H9 (cell line): ENCODE measurements at regions not wholly inside any gene's neighbourhood (a gene's known extent, or its start where the extent isn't known, plus 50 kb on each side); places are given as distances from the start of the nearest gene placed in this dataset.
A peak's percentile ranks its signal among the peaks of the same experiment; 100 is the strongest.

ENCODE experiments used
- DNase-seq: peaks from one replicate; pipeline ENCODE4 v3.0.0-alpha.2; 2017
- H2AFZ ChIP-seq: one replicate; pipeline ENCODE4 v1.6.1; 2013; ENCODE audit warnings: mild to moderate bottlenecking, low read length, control low read depth, moderate library complexity
- H2AK5ac ChIP-seq: 2 replicates; pipeline ENCODE4 v1.6.1; 2013; ENCODE audit warnings: low read length, control low read depth, mixed read lengths; ENCODE audit not compliant: insufficient read length
- H2BK120ac ChIP-seq: one replicate; pipeline ENCODE4 v1.6.1; 2013; ENCODE audit warnings: low read depth, mild to moderate bottlenecking, low read length, control low read depth, inconsistent platforms; ENCODE audit not compliant: poor library complexity, severe bottlenecking
- H2BK12ac ChIP-seq: 2 replicates; pipeline ENCODE4 v1.6.1; 2013; ENCODE audit warnings: low read length, control low read depth, mixed read lengths, low read depth; ENCODE audit not compliant: insufficient read length
- H2BK15ac ChIP-seq: 2 replicates; pipeline ENCODE4 v1.6.1; 2013; ENCODE audit warnings: low read depth, low read length, control low read depth
- H2BK20ac ChIP-seq: one replicate; pipeline ENCODE4 v1.6.1; 2013; ENCODE audit warnings: low read depth, mild to moderate bottlenecking, low read length, control low read depth, inconsistent platforms; ENCODE audit not compliant: poor library complexity, severe bottlenecking
- H2BK5ac ChIP-seq: 2 replicates; pipeline ENCODE4 v1.6.1; 2013; ENCODE audit warnings: low read length, control low read depth, mixed read lengths; ENCODE audit not compliant: insufficient read length
- H3K14ac ChIP-seq: 2 replicates; pipeline ENCODE4 v1.6.1; 2013; ENCODE audit warnings: low read length, control low read depth; ENCODE audit not compliant: insufficient read depth
- H3K18ac ChIP-seq: 2 replicates; pipeline ENCODE4 v1.6.1; 2013; ENCODE audit warnings: low read depth, mild to moderate bottlenecking, mixed read lengths, low read length, control low read depth; ENCODE audit not compliant: insufficient read length
- H3K23ac ChIP-seq: 2 replicates; pipeline ENCODE4 v1.6.1; 2013; ENCODE audit warnings: low read length, control low read depth, mixed read lengths, low read depth; ENCODE audit not compliant: insufficient read length
- H3K23me2 ChIP-seq: 2 replicates; pipeline ENCODE4 v1.6.1; 2013; ENCODE audit warnings: low read depth, mild to moderate bottlenecking, mixed read lengths, low read length, control low read depth; ENCODE audit not compliant: insufficient read length, poor library complexity, severe bottlenecking
- H3K27ac ChIP-seq: 2 replicates; pipeline ENCODE4 v1.5.1; 2013; ENCODE audit warnings: low read length, control low read depth, mixed read lengths, low read depth; ENCODE audit not compliant: insufficient read length
- H3K27me3 ChIP-seq: 2 replicates; pipeline ENCODE4 v1.6.1; 2013; ENCODE audit warnings: low read length, control low read depth, inconsistent platforms; ENCODE audit not compliant: insufficient read depth
- H3K4ac ChIP-seq: 2 replicates; pipeline ENCODE4 v1.6.1; 2013; ENCODE audit warnings: low read depth, mild to moderate bottlenecking, control low read depth, inconsistent platforms, low read length, moderate library complexity
- H3K4me1 ChIP-seq: 2 replicates; pipeline ENCODE4 v1.6.1; 2013; ENCODE audit warnings: low read length, control low read depth, inconsistent platforms; ENCODE audit not compliant: insufficient read depth
- H3K4me2 ChIP-seq: 2 replicates; pipeline ENCODE4 v1.6.1; 2013; ENCODE audit warnings: low read length, control low read depth, mixed read lengths; ENCODE audit not compliant: insufficient read length, insufficient read depth
- H3K56ac ChIP-seq: 2 replicates; pipeline ENCODE4 v1.6.1; 2013; ENCODE audit warnings: low read depth, mild to moderate bottlenecking, mixed read lengths, low read length, control low read depth; ENCODE audit not compliant: insufficient read length
- H3K79me1 ChIP-seq: 2 replicates; pipeline ENCODE4 v1.6.1; 2013; ENCODE audit warnings: low read depth, mild to moderate bottlenecking, moderate library complexity, low read length, control low read depth, inconsistent platforms; ENCODE audit not compliant: insufficient read depth, poor library complexity, severe bottlenecking
- H3K79me2 ChIP-seq: 2 replicates; pipeline ENCODE4 v1.6.1; 2013; ENCODE audit warnings: low read length, control low read depth, inconsistent platforms; ENCODE audit not compliant: insufficient read depth
- H3K9ac ChIP-seq: 2 replicates; pipeline ENCODE4 v1.6.1; 2013; ENCODE audit warnings: low read length, control low read depth, mixed read lengths; ENCODE audit not compliant: insufficient read length; ENCODE audit errors: extremely low read depth
- H3K9me3 ChIP-seq: one replicate; pipeline ENCODE4 v1.6.1; 2013; ENCODE audit warnings: low read depth, low read length, inconsistent platforms; ENCODE audit not compliant: control insufficient read depth
- H3T11ph ChIP-seq: one replicate; pipeline ENCODE4 v1.6.1; 2013; ENCODE audit warnings: mild to moderate bottlenecking, low read length, control low read depth, inconsistent platforms
- H4K20me1 ChIP-seq: one replicate; pipeline ENCODE4 v1.6.1; 2013; ENCODE audit not compliant: control insufficient read depth, insufficient read length, insufficient read depth
- H4K5ac ChIP-seq: 2 replicates; pipeline ENCODE4 v1.6.1; 2013; ENCODE audit warnings: low read depth, mild to moderate bottlenecking, mixed read lengths, low read length, control low read depth; ENCODE audit not compliant: insufficient read length
- H4K8ac ChIP-seq: replicated peaks from 2 replicates; pipeline ENCODE4 v1.6.1; 2013; ENCODE audit warnings: low read length, control low read depth, mixed read lengths, low read depth; ENCODE audit not compliant: insufficient read length
- H4K91ac ChIP-seq: 2 replicates; pipeline ENCODE4 v1.6.1; 2013; ENCODE audit warnings: low read depth, mild to moderate bottlenecking, moderate library complexity, mixed read lengths, low read length, control low read depth; ENCODE audit not compliant: insufficient read length
- H3K27ac Mint-ChIP-seq, 3 experiments: 2 replicates in 2 of 3; 3 replicates in 1 of 3; pipeline ENCODE4 v1.8.0; 2020 to 2021; ENCODE audit warnings: mixed read lengths in 3 of 3, mild to moderate bottlenecking in 1 of 3, moderate library complexity in 1 of 3
- H3K27me3 Mint-ChIP-seq: 2 replicates; pipeline ENCODE4 v1.8.0; 2021; ENCODE audit warnings: low read depth, mild to moderate bottlenecking, moderate library complexity, mixed read lengths
- H3K36me3 Mint-ChIP-seq, 3 experiments: 2 replicates in 2 of 3; 3 replicates in 1 of 3; pipeline ENCODE4 v1.8.0; 2020 to 2021; ENCODE audit warnings: low read depth in 3 of 3, mixed read lengths in 3 of 3; ENCODE audit not compliant: insufficient read depth in 1 of 3
- H3K4me1 Mint-ChIP-seq, 2 experiments: 2 replicates each; pipeline ENCODE4 v1.8.0; 2020; ENCODE audit warnings: mixed read lengths in 2 of 2
- H3K4me3 Mint-ChIP-seq, 2 experiments: 2 replicates in 1 of 2; 3 replicates in 1 of 2; pipeline ENCODE4 v1.8.0; 2020 to 2021; ENCODE audit warnings: mild to moderate bottlenecking in 2 of 2, mixed read lengths in 2 of 2, moderate library complexity in 1 of 2
- H3K9me3 Mint-ChIP-seq, 2 experiments: 2 replicates in 1 of 2; 3 replicates in 1 of 2; pipeline ENCODE4 v1.8.0; 2020; ENCODE audit warnings: mild to moderate bottlenecking in 2 of 2, mixed read lengths in 2 of 2, moderate library complexity in 1 of 2
- WGBS: extraction: QIAGEN DNeasy Blood & Tissue Kit; methylation state at CpG from one replicate; pipeline ENCODE4 v1.1.7; 2013; ENCODE audit warnings: missing lambda C conversion rate, low lambda C conversion rate, mixed read lengths; ENCODE audit not compliant: insufficient read length; ENCODE audit errors: extremely low coverage; 5-methylcytosine and 5-hydroxymethylcytosine counted together
- TF ChIP-seq, protein P1 (sequence below): fragments of 200-600 bp; sonication (generic); conservative IDR thresholded peaks from 3 replicates; pipeline ENCODE4 v1.8.0; 2021; ENCODE audit warnings: antibody characterized with exemption, mild to moderate bottlenecking

DNA sequence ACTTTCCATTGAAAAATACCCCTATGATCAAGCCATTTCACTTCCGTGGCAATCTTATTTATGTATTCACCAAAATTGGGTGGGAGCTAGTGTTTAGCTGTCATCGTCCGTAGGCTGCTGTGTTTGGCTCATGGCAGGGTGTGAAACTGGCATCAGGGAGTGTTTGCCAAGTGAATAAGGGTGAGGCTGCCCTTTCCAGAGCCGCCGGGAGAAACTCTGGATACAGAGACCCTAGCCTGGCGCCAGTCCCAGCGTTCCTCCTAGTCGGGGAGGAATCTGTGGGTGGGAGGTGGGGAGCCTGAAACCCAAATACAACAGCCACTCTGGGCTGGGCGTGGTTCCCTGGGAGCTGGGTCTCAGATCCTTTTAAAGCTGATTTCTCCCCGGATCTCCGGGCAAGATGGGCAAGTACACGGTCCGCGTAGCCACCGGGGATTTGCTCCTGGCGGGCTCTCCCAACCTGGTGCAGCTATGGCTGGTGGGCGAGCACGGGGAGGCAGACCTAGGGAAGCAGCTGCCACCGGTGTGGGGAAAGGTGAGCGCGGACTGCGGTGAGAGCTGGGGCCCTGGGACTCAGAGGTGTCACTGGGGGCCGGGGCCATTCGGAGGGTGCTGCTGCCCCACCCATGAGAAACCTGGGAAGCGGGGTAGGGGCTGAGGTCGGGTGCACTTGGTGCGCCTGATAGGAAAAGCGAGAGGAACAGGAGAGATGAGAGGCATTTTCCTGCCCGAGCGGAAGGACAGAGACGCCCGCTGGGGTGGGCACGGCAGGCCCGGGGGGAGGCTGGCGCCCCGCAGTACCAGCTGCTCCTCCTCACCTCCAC lies 62.1 kb upstream of the TEKT1 start:
- Histone ChIP-seq H4K20me1 (no peaks in the 10 kb centered on the region), H4K8ac (no peak overlapping the region), H3K9ac (no peak overlapping the region), H3K4ac (no peak overlapping the region), H2BK12ac (no peak overlapping the region), H3T11ph (no peak overlapping the region), H2BK15ac (no peak overlapping the region), H2BK120ac (no peak overlapping the region), H3K18ac (no peak overlapping the region), H3K27ac (no peak overlapping the region), H2AK5ac (no peak overlapping the region), H4K5ac (no peak overlapping the region), H3K56ac (no peak overlapping the region), H4K91ac (no peak overlapping the region), H3K9me3 (no peaks in the 10 kb centered on the region), H3K23me2 (peaks cover 5% of the 10 kb centered on the region), H2BK20ac (no peak overlapping the region), H3K27me3 (no peaks in the 10 kb centered on the region), H3K79me2 (no peaks in the 10 kb centered on the region), H2AFZ (no peak overlapping the region), H3K14ac (no peak overlapping the region), H3K79me1 (no peaks in the 10 kb centered on the region), H3K4me1 (no peaks in the 10 kb centered on the region), H3K23ac (no peak overlapping the region), H2BK5ac (no peak overlapping the region), H3K4me2 (no peak overlapping the region)
- TF ChIP-seq, protein P1, sequence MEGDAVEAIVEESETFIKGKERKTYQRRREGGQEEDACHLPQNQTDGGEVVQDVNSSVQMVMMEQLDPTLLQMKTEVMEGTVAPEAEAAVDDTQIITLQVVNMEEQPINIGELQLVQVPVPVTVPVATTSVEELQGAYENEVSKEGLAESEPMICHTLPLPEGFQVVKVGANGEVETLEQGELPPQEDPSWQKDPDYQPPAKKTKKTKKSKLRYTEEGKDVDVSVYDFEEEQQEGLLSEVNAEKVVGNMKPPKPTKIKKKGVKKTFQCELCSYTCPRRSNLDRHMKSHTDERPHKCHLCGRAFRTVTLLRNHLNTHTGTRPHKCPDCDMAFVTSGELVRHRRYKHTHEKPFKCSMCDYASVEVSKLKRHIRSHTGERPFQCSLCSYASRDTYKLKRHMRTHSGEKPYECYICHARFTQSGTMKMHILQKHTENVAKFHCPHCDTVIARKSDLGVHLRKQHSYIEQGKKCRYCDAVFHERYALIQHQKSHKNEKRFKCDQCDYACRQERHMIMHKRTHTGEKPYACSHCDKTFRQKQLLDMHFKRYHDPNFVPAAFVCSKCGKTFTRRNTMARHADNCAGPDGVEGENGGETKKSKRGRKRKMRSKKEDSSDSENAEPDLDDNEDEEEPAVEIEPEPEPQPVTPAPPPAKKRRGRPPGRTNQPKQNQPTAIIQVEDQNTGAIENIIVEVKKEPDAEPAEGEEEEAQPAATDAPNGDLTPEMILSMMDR = no peak
- Mint-ChIP-seq H3K4me3 (peak overlapping the region; percentile 65 to 72), H3K27ac (peak overlapping the region in 1 of 3 experiments; percentile 27; a peak in 1 of 7 replicates), H3K27me3 (peaks cover 67% of the 10 kb centered on the region), H3K9me3 (no peaks in the 10 kb centered on the region), H3K4me1 (0 out of 4 replicates have a peak, but pooled peaks cover 0 to 3% of the 10 kb centered on the region in 2 experiments), H3K36me3 (peaks cover 0 to 32% (median 0%) of the 10 kb centered on the region in 3 experiments; a peak in 4 of 7 replicates)
- no CpG with 5 or more reads among the region's 36 CpGs for WGBS
- DNase-seq = peak; percentile 62
